Fibroblast of the conjunctiva (primary cell): ENCODE measurements at regions not wholly inside any gene's neighbourhood (a gene's known extent, or its start where the extent isn't known, plus 50 kb on each side); places are given as distances from the start of the nearest gene placed in this dataset.
"Not testable (repeated sequence)": the region's sequence is repeated elsewhere in the genome, so short reads cannot be mapped to it uniquely, and the experiment has no call there.

Source experiments
- DNase-seq: peaks from one replicate; pipeline ENCODE4 v3.0.0-alpha.2; 2010; ENCODE audit warnings: low read depth

DNA sequence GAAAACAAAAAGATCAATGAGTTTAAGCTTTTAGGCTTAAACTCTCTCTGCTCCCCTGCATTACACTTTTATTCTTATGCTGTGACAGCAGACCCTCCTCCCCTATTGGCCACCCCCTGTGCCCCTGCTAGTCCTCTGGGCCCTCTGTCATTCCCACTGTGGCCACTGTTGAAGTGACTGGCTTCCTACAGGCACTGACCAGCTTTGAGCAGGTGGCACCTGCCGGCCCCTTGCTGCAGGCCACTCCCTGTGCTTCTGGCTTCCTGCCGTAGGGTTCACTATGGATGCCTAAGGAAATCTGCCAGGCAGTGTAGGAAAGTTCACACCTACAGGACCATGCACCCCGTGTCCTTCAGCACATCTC, 156.5 kb upstream of the L3MBTL4 start:
- DNase-seq = no peak

DNA sequence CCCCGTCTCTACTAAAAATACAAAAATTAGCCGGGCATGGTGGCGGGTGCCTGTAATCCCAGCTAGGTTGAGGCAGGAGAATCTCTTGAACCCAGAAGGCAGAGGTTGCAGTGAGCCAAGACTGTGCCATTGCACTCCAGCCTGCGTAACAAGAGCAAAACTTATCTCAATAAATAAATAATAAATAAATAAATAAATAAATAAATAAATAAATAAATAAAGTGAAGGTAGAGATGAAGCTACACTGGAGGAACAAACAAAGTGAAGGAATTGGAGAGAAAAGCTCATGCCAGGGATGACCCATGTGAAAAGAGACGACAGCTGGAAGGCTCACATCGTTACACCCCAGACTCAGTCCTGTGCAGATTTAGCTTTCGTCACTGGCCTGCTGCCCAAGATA, 157.3 kb upstream of the ARHGAP28 start:
- DNase-seq = not testable (repeated sequence)

DNA sequence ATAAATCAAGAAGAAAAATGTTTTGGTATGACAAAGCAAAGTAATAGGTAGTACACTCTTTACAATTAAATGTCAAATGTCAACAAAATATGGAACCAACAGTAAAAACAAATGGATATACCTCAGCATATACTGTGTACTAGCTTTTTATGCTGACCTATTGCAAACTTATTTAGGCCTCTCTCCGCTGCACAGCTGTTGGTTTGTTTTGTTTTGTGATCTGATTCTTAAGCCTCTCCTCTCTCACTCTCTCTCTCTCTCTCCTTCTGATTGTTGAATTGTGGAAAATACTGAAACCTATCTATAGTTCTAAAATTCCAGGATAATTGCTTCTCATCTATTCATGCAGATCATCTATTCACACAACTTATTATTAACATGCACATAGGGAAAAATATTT, 154.9 kb upstream of the ARHGAP28 start:
- no peak for DNase-seq

DNA sequence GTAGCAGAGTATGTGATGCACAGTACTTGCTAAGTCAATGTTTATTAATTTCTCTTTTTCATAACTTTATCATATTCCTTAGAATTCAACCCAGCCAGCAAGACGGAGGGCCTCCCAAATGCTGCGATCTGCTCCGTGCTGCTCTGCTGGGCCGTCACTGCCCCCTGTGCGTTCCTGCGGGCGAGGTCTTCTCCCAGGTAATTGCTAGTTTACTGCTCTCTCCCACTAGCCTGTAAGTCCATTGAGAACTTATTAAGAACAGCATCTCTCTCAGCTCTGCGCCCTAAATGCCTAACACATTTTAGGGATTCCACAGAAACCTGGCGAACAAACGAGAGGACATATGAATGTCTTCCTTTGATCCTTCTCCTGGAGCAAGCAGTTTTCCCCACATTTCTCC, 153.6 kb upstream of the ARHGAP28 start:
- DNase-seq = no peak

DNA sequence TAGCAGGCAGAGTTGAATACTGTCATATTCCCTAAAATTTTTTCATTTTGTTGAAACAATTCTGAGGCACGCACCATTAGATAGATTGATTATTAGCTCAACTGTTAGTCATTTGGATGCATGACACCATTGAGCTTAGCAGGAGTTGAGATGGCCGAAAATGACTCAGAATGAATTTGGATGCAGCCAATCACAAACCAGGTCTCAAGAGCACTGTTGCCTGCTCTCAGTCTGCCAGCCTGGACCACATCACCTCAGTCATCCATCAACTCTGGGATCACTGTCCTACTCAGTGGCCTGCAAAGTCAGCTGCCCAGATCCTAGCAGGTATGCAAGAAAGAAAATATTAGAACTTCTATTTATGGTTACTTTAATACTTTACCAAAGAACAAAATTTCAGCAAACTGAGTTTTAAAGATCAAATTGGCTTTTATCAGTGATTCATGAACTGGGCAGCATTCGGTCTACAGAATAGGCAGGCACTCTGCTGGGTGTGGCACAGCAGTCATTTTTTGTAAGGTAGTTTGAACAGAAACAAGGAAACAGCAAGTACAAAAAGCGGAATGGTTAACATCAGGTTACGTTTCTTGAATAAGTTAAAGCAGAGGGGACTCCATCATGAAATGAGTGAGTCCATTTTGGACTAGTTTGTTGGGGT, 152.7 kb upstream of the ARHGAP28 start:
- no peak for DNase-seq

DNA sequence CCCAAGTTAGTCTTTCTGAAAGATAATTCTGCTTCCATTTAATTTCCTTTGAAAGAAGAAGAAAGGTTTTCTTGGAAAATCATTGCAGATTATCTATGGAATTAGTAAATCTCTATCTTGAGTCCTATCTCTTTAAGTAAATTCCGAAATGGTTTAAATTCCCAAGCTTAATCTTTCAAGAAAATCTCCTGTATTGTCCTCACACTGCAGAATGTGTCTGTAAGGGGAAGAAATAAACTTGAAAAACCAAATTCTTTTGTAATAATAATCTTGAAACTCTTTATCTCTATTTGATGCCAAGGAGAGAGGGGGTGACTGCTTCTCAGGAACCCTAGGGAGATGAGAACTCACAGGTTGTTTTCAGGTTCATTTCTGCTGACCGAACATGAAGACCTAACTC, 150.8 kb upstream of the ARHGAP28 start:
- DNase-seq = no peak

DNA sequence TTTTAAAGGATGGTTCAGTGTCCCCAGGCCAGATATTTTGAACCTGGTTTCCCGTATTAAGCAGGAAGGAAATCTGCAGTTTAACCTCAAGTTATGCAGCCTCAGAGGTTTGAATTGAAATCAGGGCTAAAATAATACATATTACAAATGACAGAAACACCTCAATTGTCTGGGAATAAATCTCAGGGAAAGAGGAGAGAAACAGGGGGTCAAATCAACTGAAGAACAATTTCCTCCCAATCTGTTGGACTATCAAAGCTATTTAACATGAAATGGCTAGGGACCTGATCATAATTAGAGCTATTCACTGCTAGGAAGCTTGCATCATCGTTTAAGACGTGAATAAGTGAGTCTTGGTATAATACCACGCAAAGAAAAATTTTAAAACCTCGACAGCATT, 150.0 kb upstream of the ARHGAP28 start:
- no peak for DNase-seq

DNA sequence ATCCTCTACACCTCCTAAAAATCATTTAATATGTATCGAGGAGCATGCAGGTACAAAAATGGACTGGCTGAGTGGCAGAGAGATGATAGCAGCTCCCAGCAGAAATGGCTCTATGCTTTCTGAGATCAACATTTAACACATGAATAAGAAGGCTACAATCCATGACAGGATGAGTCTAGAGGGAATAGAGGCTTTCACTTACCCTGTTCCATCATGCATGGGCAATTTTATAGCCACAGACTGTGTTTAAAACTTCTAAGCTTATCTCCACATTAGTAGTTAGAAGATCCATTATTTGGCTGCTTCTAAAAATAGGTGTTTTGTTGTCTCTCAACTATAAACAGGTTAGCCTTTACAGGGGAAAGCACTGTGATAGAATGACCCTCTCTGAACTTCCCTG, 149.1 kb upstream of the ARHGAP28 start:
- no peak for DNase-seq

DNA sequence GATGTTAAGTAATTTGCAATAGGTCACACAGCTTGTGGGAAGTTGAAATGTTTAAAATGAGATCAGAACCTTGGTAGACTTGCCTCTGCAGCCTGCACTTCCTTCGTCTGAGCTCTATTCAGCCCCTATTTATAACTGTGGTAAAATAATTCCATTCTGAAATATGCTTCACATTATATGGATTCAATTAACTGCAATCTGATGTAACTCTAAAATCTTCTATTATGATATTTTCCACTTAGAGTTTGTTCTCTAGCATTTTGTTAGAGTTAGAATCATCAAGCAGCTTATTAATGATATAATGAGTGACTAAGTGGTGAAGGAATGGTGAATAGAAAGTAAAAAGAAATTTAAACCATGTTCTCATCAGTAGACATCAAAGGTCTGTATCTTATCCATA, 139.6 kb upstream of the ARHGAP28 start:
- DNase-seq = no peak

DNA sequence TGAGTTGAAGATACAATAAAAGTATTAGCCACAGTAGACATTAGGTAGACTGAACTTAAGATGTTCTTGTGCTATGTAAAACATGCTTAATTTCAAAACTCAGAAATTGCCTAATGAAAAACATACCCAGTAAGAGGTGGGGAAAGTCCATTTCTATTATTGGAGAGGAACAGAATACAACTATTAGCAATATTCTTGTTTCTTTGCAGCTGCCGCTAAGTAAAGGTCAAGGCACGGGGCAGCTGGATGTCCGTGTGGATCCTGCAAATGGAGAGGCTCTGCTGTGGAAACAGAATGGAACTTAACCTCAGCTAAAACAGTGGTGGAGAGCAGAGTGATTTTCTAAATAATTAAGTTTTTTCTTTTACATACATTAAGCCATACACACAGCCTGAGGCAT, 139.2 kb upstream of the ARHGAP28 start:
- no peak for DNase-seq

DNA sequence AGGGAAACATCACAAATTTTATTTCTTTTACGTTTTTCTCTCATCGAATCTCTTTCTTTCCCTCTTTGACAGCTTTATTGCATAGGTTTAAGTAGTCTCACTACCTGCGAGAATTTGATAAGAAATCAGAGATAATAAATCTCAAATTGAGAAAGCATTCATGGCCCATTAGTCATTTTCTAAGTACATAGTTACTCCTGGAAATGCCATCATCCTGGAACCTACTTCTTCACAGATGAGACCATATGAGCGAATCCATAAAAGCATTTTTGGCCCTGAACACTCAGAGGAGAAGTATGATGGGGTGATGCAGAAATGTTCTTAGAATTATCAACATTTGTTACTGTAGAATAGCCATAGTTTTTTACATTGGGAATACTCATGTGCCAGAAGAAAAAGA, 138.0 kb upstream of the ARHGAP28 start:
- DNase-seq = no peak

DNA sequence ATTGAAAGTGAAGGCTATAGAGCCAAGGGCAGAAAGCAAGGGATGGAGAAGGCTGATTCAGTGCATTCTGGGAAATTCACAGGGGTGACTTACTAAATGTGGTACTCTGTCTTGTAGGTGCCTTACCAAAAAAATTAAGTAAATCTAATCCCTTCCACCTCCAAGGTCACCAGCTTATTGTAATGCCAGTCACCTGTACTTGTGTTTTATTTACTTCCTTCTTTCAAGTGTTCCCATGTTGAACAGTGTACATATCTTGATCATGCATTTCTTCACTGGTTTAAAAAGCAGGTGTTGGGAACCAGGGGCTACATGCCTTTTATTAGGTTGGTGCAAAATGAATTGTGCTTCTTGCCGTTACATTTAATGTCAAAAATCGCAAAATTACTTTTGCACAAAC, 137.0 kb upstream of the ARHGAP28 start:
- no peak for DNase-seq

DNA sequence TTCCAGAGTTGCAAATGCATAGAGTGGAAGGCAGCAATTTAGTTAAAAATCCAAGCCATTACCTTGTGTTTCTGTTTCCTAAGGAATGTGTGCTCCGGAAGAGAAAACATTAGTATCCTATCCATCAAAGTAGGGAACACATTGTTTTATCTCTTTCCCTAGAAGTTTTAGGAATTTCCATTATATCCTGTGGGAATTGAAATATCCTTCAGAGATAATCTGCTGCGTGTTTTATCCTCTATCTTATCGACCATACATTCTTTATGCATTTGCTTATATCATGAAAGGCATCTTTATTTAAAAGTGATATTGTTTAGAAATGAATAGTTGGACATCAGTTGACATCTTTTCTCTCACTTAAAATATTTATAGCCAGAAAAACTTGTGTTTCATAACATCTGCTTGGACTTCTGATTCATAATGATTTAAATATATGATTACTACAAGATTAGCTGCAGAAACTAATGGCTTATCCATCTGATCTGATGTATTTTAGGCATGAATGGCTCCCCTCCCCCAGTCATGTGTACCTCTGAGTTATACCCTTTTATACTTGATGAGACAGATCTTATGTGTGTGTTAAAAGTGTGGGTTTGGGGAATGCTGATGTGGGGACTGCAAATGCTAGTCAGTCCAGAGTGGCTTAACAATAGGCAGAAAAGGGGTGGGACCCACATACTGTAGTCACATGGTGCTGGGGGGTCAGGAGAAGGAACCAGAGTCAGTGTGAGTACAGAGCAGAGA, 136.2 kb upstream of the ARHGAP28 start:
- no peak for DNase-seq

DNA sequence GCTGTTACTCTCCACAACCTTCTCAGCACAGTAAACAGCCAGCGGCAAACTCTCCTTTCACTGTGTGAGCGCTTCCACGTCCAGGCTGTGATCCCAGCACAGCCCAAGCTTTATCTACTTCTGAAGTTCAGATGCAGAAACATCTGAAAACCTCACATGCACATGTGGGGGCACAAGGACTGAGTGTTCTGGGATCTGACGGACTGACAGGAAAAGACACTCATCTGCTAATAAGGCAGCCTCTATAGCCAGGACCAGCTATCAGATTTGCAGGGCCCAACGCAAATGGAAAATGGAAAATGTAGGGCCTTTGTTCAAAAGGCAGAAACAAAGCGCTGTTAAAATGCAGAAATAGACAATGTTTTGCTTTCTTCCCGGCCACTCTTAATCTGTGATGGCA, 133.8 kb upstream of the ARHGAP28 start:
- no peak for DNase-seq

DNA sequence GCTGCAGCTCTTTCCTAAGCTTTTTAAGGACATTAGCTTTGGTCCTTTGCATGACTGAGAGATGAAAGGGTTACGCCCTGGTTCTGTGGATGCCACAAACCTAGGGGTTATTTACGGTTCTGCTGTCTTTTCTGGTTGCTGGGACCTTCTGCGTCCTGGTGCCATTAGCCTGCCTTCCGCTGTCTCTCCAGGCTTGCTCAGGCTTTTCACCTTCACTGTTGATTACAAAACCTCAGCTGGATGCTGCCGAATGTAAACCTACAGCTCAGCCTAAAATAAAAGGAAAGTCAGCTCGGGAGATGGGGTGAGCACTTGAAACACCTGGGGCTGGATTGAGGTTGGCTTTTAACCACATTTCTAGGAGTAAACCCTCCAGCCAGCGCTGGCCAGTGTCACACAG, 130.9 kb upstream of the ARHGAP28 start:
- DNase-seq = no peak

DNA sequence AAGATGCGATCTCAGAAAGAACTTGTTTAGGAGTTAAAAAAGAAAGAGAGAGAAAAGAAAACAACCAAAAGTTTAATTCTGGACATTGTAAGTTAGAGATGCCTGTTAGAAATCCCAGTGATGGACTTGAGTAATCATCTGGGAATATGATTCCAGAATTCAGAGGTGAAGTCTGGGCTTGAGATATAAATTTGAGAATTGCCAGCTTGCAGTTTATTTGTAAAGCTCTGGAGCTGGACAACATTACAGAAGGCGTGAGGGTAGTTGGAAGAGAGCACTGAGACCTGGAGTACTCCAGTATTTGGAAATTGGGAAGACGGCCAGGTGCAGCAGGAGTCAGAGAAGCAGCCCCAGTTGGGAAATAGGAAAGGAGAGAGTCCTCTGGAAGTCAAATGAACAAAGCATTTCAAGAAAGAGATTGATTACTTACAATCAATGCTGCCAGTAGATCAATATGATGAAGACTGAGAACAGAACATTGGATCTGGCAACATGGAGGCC, 128.8 kb upstream of the ARHGAP28 start:
- DNase-seq = no peak

DNA sequence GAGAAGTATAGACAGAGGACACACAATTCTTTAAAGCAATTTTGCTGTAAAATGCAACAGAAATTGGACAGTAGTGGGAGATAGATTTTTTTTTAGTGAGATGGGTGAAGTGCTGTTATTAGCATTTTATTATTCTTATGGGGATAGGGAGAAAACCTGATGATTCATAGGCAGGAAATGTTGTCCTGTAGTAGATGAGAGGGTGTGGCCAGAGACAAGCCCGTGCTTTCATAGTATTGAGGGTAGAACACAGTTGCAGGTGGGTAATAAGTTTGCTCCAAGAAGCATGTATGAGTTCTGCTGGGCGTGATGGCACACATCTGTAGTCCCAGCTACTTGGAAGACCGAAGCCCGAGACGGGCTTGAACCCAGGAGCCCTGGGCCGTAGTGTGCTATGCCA, 128.3 kb upstream of the ARHGAP28 start:
- no peak for DNase-seq

DNA sequence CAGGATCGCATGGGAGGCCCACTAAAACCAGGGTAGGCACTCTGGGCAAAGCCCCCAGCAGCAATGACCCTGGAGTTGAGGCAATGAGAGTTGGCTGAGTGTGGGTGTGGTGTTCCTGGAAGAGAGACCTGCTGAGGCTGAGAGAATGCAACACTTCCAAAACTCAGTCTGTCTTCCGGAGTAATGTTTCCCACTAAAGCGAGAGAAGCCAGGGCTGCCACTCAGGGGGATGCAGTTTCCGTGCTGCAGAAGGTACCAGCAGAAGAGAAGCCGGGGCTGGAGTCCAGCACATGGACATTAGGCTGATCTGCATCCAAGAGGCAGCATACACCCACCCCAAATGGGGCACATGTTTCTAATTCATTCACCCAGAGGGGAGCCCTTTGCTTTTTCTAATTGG, 127.2 kb upstream of the ARHGAP28 start:
- no peak for DNase-seq

DNA sequence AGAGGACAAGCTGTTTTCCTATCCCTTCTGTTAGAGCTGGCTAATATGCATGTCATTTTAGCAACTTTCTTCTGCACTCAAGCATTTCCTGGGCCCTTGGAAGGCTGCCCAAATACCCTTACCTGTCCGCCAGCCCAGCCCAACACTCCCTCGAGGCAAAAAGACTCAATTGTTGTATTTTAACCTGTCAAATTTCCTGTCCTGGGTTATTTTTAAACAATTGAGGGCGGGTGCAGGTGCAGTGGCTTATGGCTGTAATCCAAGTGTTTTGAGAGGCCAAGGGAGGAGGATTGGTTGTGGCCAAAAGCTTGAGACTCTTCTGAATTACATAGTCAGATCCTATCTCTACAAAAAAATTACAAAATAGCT, 125.0 kb upstream of the ARHGAP28 start:
- DNase-seq = no peak

DNA sequence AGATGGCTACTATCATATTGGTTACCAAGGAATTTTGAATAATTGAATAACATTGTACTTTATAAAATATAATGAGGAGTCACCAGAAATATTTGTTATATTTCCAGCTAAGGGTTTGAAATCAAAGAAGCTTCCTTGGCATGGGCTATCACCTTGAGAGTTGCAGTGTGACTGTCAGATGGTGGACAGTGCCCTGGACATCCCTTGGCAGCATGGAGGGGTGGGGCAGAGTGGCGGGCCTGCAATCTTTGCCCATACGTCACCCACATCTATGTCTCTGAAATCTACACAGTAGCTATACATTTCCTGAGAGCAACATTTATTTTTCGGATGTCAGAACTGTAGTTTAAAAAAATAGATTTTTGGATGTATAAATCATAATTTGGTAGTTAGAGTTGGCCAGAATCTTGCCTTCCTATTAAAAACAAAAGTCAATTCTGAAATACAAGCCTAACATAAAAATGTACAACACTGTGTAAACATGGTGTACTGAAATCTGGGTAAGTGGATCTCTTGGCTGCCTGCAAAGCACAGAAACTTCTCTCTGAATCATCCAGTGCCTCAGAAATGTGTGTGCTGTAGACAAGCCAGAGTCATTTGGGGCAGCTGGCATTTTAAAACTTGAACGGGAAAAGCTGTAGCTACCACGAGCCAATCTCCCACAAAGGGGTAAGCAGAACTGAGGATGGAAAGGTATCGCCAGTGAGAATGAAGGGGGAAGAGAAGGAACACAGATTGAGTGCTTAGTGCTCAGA, 124.2 kb upstream of the ARHGAP28 start:
- peak; percentile 51 for DNase-seq

DNA sequence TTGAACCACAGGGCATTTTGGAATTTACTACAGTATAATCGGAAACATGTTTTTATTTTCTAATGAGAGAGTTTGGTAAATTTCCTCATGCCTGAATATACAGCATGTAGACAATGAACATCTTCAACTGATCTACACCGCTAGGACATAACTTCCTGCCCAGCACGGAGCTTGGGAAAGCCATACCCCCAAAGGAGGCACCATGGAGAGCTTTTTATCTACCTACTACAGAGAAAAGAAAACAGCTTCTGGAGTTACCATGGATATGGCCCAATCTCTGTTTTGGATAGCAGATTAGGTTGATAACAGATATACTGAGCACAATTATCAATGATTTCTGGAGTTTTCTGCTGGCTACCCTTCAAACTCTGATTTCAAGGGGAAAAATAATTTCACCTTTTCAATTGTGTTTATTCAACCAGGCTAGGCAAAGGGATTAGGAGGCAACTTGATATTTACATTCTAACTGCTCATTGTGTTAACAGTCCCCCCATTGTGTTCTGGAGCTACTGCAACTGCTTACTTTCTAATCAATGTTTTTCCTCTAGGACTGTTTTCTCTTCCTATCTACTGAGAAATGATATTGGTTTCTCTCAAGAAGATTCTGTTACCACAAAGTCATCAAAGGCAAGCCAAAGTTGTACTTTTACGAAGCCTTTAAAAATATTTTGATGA, 123.0 kb upstream of the ARHGAP28 start:
- DNase-seq = no peak

DNA sequence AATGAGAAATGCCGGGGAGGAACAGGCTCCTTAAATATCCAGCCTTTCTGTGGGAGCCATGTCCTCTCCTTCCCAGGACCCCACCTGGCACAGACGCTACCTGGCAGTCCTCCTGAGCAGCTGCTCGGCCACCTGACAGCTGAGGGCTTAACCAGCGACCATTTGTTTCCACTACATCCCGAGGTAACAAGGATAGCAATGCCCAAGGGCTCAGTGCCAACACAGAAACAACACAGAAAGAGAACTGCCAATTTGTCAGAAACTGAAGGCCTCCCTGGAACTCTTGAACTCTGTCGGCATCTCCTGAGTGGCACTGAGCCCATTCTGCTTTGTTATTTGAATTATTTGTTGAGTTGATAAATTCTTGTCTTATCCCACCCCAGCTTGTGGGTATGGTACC, 122.2 kb upstream of the ARHGAP28 start:
- no peak for DNase-seq
